Chondrocyte (in vitro differentiated cells): ENCODE measurements at regions not wholly inside any gene's neighbourhood (a gene's known extent, or its start where the extent isn't known, plus 50 kb on each side); places are given as distances from the start of the nearest gene placed in this dataset.

Experiments used
- DNase-seq: peaks from one replicate; pipeline ENCODE4 v3.0.0; 2021; ENCODE audit warnings: mixed read lengths, low spot score
- H3K27ac Mint-ChIP-seq: one replicate; pipeline ENCODE4 v1.8.0; 2021; ENCODE audit warnings: mild to moderate bottlenecking, moderate library complexity, mixed read lengths; ENCODE audit not compliant: unreplicated experiment
- H3K27me3 Mint-ChIP-seq: 2 replicates; pipeline ENCODE4 v1.8.0; 2021; ENCODE audit warnings: low read depth, mixed read lengths
- H3K36me3 Mint-ChIP-seq: 2 replicates; pipeline ENCODE4 v1.8.0; 2021; ENCODE audit warnings: low read depth, mixed read lengths
- H3K4me1 Mint-ChIP-seq: 2 replicates; pipeline ENCODE4 v1.8.0; 2021; ENCODE audit warnings: low read depth, mild to moderate bottlenecking, mixed read lengths
- H3K4me3 Mint-ChIP-seq: one replicate; pipeline ENCODE4 v1.8.0; 2021; ENCODE audit warnings: mild to moderate bottlenecking, moderate library complexity, mixed read lengths; ENCODE audit not compliant: unreplicated experiment
- H3K9me3 Mint-ChIP-seq: 2 replicates; pipeline ENCODE4 v1.8.0; 2021; ENCODE audit warnings: low read depth, mixed read lengths
- TF ChIP-seq, protein P1 (sequence below): fragments of 200-600 bp; sonication (generic); IDR thresholded peaks from 2 replicates; pipeline ENCODE4 v1.5.0; 2021; ENCODE audit warnings: antibody characterized with exemption, mild to moderate bottlenecking, moderate library complexity

DNA sequence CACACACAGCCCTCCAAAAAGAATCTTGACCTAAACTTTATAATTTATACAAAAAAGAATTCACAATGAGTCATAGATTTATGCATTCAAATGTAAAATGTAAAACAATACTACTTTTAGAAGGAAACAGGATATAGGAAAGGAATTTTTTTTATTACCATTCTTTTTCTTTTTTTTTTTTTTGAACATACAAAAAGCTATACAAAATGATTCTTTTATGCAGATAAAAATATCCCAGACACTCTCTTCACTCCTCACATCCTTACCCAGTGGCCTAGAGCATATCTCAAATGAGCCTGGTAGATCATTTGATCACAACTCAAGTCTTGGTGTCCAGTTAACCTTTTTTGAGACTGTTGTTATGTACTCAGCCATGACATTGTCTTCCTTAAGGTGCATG lies 307.3 kb upstream of the KLF3 start:
- Mint-ChIP-seq H3K9me3 (peaks cover 30% of the 10 kb centered on the region), H3K27me3 (no peaks in the 10 kb centered on the region), H3K4me1 (peaks cover 4% of the 10 kb centered on the region), H3K36me3 (peaks cover 11% of the 10 kb centered on the region), H3K27ac (no peak overlapping the region), H3K4me3 (no peak overlapping the region)
- TF ChIP-seq, protein P1, sequence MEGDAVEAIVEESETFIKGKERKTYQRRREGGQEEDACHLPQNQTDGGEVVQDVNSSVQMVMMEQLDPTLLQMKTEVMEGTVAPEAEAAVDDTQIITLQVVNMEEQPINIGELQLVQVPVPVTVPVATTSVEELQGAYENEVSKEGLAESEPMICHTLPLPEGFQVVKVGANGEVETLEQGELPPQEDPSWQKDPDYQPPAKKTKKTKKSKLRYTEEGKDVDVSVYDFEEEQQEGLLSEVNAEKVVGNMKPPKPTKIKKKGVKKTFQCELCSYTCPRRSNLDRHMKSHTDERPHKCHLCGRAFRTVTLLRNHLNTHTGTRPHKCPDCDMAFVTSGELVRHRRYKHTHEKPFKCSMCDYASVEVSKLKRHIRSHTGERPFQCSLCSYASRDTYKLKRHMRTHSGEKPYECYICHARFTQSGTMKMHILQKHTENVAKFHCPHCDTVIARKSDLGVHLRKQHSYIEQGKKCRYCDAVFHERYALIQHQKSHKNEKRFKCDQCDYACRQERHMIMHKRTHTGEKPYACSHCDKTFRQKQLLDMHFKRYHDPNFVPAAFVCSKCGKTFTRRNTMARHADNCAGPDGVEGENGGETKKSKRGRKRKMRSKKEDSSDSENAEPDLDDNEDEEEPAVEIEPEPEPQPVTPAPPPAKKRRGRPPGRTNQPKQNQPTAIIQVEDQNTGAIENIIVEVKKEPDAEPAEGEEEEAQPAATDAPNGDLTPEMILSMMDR, result no peak
- no peak for DNase-seq

DNA sequence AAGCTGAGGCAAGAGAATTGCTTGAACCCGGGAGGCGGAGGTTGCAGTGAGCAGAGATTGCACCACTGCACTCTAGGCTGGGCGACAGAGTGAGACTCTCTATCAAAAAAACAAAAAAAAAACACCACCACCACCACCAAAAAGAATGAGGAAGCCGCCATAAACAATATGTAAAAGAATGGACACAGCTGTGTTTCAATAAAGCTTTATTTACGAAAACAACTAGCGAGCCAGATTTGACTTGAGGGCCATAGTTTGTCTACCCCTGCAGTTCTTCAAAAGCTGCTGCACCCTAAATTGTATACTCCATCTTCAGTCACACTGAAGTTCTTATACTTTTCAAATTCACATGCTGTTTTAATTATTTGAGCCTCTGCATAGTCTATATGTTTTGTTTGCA lies 306.5 kb upstream of the KLF3 start:
- no peak for DNase-seq
- Mint-ChIP-seq H3K4me3 (no peak overlapping the region), H3K4me1 (peaks cover 4% of the 10 kb centered on the region), H3K36me3 (peaks cover 8% of the 10 kb centered on the region), H3K27me3 (no peaks in the 10 kb centered on the region), H3K9me3 (peaks cover 22% of the 10 kb centered on the region), H3K27ac (no peak overlapping the region)
- TF ChIP-seq, protein P1, result no peak

DNA sequence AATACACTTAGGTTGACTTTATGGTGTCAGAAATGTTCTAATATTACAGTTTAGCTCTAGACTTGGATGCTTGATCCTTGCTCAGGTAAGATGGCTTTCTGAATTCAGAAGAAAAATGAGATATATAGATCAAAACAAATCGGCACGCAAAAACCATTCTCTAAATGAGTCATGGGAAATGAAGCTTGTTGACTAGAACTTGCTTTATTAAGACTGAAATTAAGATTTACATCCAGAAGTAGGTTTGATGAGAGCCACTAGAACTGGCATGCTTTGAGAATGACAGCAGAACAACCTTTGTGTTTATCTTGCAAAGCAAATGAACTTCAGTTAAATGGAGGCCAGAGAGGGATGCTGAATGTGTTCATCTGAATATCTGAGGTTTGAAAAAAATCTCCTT lies 304.9 kb upstream of the KLF3 start:
- TF ChIP-seq, protein P1, result no peak
- H3K27me3 Mint-ChIP-seq, result no peaks in the 10 kb centered on the region
- H3K36me3 Mint-ChIP-seq, result peaks cover 4% of the 10 kb centered on the region
- no peak overlapping the region for H3K4me3 Mint-ChIP-seq
- peaks cover 4% of the 10 kb centered on the region for H3K4me1 Mint-ChIP-seq
- no peak overlapping the region for H3K27ac Mint-ChIP-seq
- H3K9me3 Mint-ChIP-seq, result peaks cover 11% of the 10 kb centered on the region
- no peak for DNase-seq

DNA sequence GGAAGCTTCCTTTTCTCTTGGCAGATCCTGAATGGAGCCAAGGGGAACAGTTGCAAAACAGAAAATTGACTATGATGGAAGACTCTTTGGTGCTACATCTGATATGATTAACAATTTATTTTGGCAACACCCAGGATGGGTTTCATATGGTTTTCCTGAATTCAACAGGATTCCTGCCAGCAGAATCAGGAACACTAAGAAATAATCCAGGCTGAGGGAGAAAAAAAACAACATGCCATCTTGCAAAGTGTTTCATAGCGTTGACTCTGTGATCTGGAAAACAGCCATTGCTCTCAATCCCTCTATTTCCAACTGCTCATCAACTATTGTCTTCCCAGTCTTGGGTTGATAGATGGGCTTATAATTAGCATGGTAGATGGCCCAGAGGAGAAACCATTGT lies 303.8 kb upstream of the KLF3 start:
- Mint-ChIP-seq H3K36me3 (no peaks in the 10 kb centered on the region), H3K4me3 (no peak overlapping the region), H3K9me3 (peaks cover under 1% of the 10 kb centered on the region), H3K27me3 (no peaks in the 10 kb centered on the region), H3K4me1 (peaks cover 14% of the 10 kb centered on the region), H3K27ac (no peak overlapping the region)
- TF ChIP-seq, protein P1, result no peak
- DNase-seq, result no peak

DNA sequence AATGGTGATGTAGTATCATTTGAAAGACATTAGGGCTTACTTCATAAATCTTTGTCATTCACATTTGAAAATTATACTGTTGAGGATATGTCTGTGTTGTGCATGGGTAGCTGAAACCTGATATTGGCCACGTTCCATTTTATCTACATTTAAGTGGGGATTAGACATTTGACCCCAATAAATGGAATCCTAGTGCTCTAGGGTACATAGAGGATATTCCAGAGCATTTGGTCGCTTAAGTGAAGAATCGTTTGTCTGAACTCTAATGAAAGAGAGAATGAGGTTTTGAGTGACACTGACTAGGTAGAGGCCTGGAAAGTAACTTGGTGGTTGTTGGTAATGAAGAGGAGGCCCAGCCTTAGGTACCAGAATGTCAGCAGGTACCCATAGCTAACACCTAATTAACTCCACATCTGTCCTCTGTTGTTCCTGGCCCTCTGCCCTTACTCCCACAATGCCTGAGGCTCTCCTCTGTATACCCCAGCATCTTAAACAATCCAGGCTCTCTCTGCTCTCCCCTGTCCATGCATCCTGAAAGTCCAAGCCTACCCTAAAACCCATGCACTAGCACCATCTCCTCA lies 299.5 kb upstream of the KLF3 start:
- Mint-ChIP-seq H3K4me1 (peaks cover 55% of the 10 kb centered on the region), H3K4me3 (no peak overlapping the region), H3K27me3 (no peaks in the 10 kb centered on the region), H3K9me3 (no peaks in the 10 kb centered on the region), H3K36me3 (no peaks in the 10 kb centered on the region), H3K27ac (no peak overlapping the region)
- TF ChIP-seq, protein P1, result no peak
- no peak for DNase-seq
